Body of pancreas (tissue), 4 donors: ENCODE measurements at regions not wholly inside any gene's neighbourhood (a gene's known extent, or its start where the extent isn't known, plus 50 kb on each side); places are given as distances from the start of the nearest gene placed in this dataset.

ENCODE experiments used
- CTCF ChIP-seq, 7 experiments: fragments of 450-650 bp in 4 of 7; fragments of 200-600 bp in 3 of 7; sonication (generic) in 3 of 7; IDR thresholded peaks; one replicate each; pipeline ENCODE4 v1.5.1; 2016 to 2019; ENCODE audit warnings: antibody characterized with exemption in 7 of 7
- POLR2A ChIP-seq, 3 donors: fragments of 450-650 bp; IDR thresholded peaks; one replicate each; pipeline ENCODE4 v1.6.1; 2016; ENCODE audit warnings: antibody characterized with exemption in 3 of 3, mild to moderate bottlenecking in 2 of 3

- TF ChIP-seq POLR2A (IDR thresholded peaks at IDR 0.05): no peak
- no peak for TF ChIP-seq CTCF (IDR thresholded peaks at IDR 0.05)
Measured at GRCh38 chr18:38688416-38688815, 1122.8 kb upstream of the CELF4 start.
